ENCODE measurements at regions not wholly inside any gene's neighbourhood (a gene's known extent, or its start where the extent isn't known, plus 50 kb on each side); places are given as distances from the start of the nearest gene placed in this dataset.

DNA sequence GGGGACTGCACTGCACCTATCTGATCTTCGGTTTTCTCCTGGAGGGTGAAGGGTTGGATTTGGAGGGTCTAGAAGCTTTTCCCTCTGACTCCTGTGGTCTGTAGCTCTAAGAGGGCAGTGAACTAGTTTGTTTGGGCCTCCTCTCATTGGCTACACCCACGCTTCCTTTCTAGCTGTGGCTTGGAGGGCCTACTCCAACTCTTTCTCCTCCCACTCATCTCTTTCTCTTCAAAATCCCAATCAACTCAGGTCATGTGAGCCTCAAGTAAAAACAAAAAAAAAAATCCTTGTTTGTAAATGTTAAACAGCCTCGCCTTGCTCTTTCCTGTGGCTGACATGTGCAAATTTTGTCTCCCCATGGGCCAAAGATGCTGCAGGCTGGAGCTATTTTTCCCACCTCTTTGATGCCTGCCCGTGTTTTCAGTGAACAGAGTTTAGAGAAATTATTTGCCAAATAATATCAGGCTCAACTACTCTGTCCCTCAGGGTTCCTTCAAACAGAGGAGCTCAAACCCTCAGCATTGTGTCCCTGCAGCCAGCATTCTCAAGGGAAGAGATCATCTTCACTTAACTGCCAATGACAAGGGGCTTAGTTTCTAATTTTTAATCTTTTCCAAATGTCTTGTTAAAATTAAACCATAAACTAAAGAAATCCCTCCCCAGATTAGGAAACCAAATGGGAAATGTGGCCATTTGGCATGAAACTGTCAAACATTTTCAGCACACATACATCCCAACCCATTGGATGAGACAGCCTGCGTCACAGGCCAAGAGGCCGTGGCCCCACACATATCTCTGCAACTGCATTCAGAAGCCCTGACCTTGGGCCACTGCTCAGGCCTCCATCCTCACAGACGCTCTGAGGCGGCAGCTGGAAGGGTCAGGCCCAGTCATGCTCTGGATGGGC lies 114.8 kb upstream of the THBS1 start:
- DNase-seq, result peak; percentile 74
- H3K9me3 ChIP-seq, result no peaks in the 10 kb centered on the region
- H3K27me3 ChIP-seq, result no peaks in the 10 kb centered on the region
- TF ChIP-seq, protein P1, sequence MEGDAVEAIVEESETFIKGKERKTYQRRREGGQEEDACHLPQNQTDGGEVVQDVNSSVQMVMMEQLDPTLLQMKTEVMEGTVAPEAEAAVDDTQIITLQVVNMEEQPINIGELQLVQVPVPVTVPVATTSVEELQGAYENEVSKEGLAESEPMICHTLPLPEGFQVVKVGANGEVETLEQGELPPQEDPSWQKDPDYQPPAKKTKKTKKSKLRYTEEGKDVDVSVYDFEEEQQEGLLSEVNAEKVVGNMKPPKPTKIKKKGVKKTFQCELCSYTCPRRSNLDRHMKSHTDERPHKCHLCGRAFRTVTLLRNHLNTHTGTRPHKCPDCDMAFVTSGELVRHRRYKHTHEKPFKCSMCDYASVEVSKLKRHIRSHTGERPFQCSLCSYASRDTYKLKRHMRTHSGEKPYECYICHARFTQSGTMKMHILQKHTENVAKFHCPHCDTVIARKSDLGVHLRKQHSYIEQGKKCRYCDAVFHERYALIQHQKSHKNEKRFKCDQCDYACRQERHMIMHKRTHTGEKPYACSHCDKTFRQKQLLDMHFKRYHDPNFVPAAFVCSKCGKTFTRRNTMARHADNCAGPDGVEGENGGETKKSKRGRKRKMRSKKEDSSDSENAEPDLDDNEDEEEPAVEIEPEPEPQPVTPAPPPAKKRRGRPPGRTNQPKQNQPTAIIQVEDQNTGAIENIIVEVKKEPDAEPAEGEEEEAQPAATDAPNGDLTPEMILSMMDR (IDR thresholded peaks at IDR 0.05), result no peak
- no peaks in the 10 kb centered on the region for H3K36me3 ChIP-seq
- intact Hi-C loops (cut with DNase I), result no loop called here
- H3K27ac ChIP-seq, result peak overlapping the region; percentile 58
- H3K4me3 ChIP-seq, result no peak overlapping the region
- peak; percentile 77 for ATAC-seq
- H3K4me1 ChIP-seq, result peaks cover 24% of the 10 kb centered on the region

DNA sequence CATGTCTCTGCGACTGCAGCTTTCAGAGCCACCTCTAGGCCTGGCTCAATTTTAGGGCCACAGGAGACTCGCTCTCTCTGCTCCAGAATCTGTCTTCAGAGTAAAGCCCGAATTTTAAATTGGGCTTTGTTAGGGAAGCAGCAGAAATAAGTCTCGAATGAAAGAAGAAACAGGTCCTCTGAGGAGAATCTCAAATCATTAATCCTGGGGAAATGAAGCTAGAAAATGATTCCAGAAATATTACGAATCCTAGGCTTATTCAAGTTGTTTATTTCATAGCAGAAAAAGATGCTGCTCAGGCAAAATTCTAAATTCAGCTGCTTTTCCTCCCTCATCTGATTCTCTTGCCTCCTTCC lies 114.2 kb upstream of the THBS1 start:
- no peak for ATAC-seq
- Histone ChIP-seq H3K27ac (peak overlapping the region; percentile 63), H3K4me3 (no peak overlapping the region), H3K36me3 (no peaks in the 10 kb centered on the region), H3K9me3 (no peaks in the 10 kb centered on the region), H3K4me1 (peaks cover 20% of the 10 kb centered on the region), H3K27me3 (no peaks in the 10 kb centered on the region)
- no peak for DNase-seq
- TF ChIP-seq, protein P1 (IDR thresholded peaks at IDR 0.05), result peak; percentile 9
- intact Hi-C loops (cut with DNase I), result no loop called here

GRCh38 chr15:39468331-39468730 lies 112.5 kb upstream of the THBS1 start:
- peak overlapping the region; percentile 48 for H3K27ac ChIP-seq
- intact Hi-C loops (cut with DNase I), result no loop called here
- ATAC-seq (peak; percentile 73), DNase-seq (no peak)
- H3K9me3 ChIP-seq, result no peaks in the 10 kb centered on the region
- H3K4me1 ChIP-seq, result peaks cover 20% of the 10 kb centered on the region
- no peaks in the 10 kb centered on the region for H3K27me3 ChIP-seq
- no peak overlapping the region for H3K4me3 ChIP-seq
- no peaks in the 10 kb centered on the region for H3K36me3 ChIP-seq
- TF ChIP-seq, protein P1 (IDR thresholded peaks at IDR 0.05), result no peak

DNA sequence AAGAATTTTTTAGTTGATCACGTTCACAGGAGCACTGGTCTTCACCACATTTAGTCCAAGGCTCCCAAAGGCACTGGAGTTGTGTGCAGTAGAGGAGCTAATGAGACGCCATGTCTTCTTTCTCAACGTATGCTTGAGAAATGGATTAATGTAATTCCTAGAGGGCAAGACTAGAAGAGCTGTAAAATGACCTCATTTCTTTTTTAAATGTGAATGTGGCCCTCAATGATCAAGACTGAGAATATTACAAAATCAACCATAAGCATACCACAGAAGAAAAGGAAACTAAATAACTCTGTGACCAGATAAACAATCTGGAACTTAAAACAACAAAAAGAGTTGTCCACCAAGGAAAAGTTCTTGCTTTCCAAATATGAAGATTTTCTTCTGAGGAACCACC lies 112.1 kb upstream of the THBS1 start:
- H3K27ac ChIP-seq, result peak overlapping the region; percentile 48
- intact Hi-C loops (cut with DNase I), result no loop called here
- ATAC-seq (no peak), DNase-seq (no peak)
- no peaks in the 10 kb centered on the region for H3K9me3 ChIP-seq
- no peaks in the 10 kb centered on the region for H3K36me3 ChIP-seq
- H3K27me3 ChIP-seq, result no peaks in the 10 kb centered on the region
- no peak overlapping the region for H3K4me3 ChIP-seq
- TF ChIP-seq, protein P1 (IDR thresholded peaks at IDR 0.05), result no peak
- peaks cover 23% of the 10 kb centered on the region for H3K4me1 ChIP-seq

GRCh38 chr15:39471785-39472574 lies 108.9 kb upstream of the THBS1 start:
- intact Hi-C loops (cut with DNase I), result no loop called here
- no peaks in the 10 kb centered on the region for H3K27me3 ChIP-seq
- H3K36me3 ChIP-seq, result no peaks in the 10 kb centered on the region
- H3K4me1 ChIP-seq, result peaks cover 29% of the 10 kb centered on the region
- H3K9me3 ChIP-seq, result no peaks in the 10 kb centered on the region
- H3K4me3 ChIP-seq, result no peak overlapping the region
- ATAC-seq, result no peak
- DNase-seq, result no peak
- peak overlapping the region; percentile 80 for H3K27ac ChIP-seq
- TF ChIP-seq, protein P1 (IDR thresholded peaks at IDR 0.05), result no peak
